Endothelial cell of umbilical vein (primary cell): ENCODE measurements at regions not wholly inside any gene's neighbourhood (a gene's known extent, or its start where the extent isn't known, plus 50 kb on each side); places are given as distances from the start of the nearest gene placed in this dataset.

Experiments used
- BruUV-seq: library from RNA; stranded (reverse); fragments of 400-500 nt; replicated peaks from 2 replicates; lab custom pipeline; 2021; lab: Mats Ljungman, UMichigan
- CTCF ChIA-PET: fragments of 300-600, 350-600 bp; sonication (Branson Sonifier 250); formaldehyde crosslinking; loops from one replicate; lab custom pipeline; 2021; ENCODE audit warnings: antibody characterized with exemption, inconsistent platforms; lab: Charles Lee
- POLR2A ChIA-PET: fragments of 300-600, 350-600 bp; sonication (Branson Sonifier 250); formaldehyde crosslinking; loops from one replicate; lab custom pipeline; 2021; ENCODE audit warnings: antibody characterized with exemption, inconsistent platforms; lab: Charles Lee
- DNase-seq: peaks from one replicate; pipeline ENCODE4 v3.0.0-alpha.2; 2011; ENCODE audit warnings: low read depth, low spot score
- FAIRE-seq: peaks from 2 replicates; lab custom pipeline; 2011; peaks lifted over from hg19 to GRCh38; lab: Jason Lieb, UNC
- H2AFZ ChIP-seq: 2 replicates; pipeline ENCODE4 v1.6.0; 2012; ENCODE audit warnings: low read depth, low read length, control low read depth, inconsistent platforms
- H3K27ac ChIP-seq: 2 replicates; pipeline ENCODE4 v1.5.1; 2011; ENCODE audit warnings: low read depth, mild to moderate bottlenecking, control low read depth, low read length, moderate library complexity; ENCODE audit not compliant: insufficient read depth
- H3K27me3 ChIP-seq, 2 experiments: 2 replicates each; pipeline versions ENCODE4 v1.6.0 to v1.6.1; 2011; ENCODE audit warnings: low read length in 2 of 2, mixed read lengths in 1 of 2; ENCODE audit not compliant: control insufficient read depth in 2 of 2, insufficient read depth in 2 of 2
- H3K36me3 ChIP-seq, 2 experiments: 2 replicates in 1 of 2; 3 replicates in 1 of 2; pipeline ENCODE4 v1.5.1; 2011; ENCODE audit warnings: low read length in 2 of 2, mild to moderate bottlenecking in 1 of 2, moderate library complexity in 1 of 2; ENCODE audit not compliant: control insufficient read depth in 2 of 2, insufficient read depth in 2 of 2; ENCODE audit errors: extremely low read depth in 1 of 2
- H3K4me1 ChIP-seq: 3 replicates; pipeline ENCODE4 v1.5.1; 2011; ENCODE audit warnings: mild to moderate bottlenecking, low read length; ENCODE audit not compliant: control insufficient read depth, insufficient read depth; ENCODE audit errors: extremely low read depth
- H3K4me2 ChIP-seq: 2 replicates; pipeline ENCODE4 v1.6.1; 2011; ENCODE audit warnings: low read length, control low read depth, mixed read lengths; ENCODE audit not compliant: insufficient read depth
- H3K4me3 ChIP-seq, 3 experiments: fragments of 200-600 bp in 1 of 3; sonication (generic), shearing (Covaris generic) in 1 of 3; replicated peaks in 1 of 3; 2 replicates each; pipeline ENCODE4 v1.5.1; 2011 to 2016; ENCODE audit warnings: control low read depth in 3 of 3, low read length in 3 of 3, mild to moderate bottlenecking in 2 of 3, inconsistent platforms in 1 of 3, low read depth in 1 of 3, moderate library complexity in 1 of 3; ENCODE audit not compliant: insufficient read depth in 1 of 3
- H3K79me2 ChIP-seq: 2 replicates; pipeline ENCODE4 v1.6.0; 2012; ENCODE audit warnings: low read length, inconsistent platforms; ENCODE audit not compliant: control insufficient read depth, insufficient read depth
- H3K9ac ChIP-seq: replicated peaks from 2 replicates; pipeline ENCODE3; 2011; ENCODE audit warnings: low read length, control low read depth; ENCODE audit not compliant: insufficient read depth; ENCODE audit errors: extremely low read depth
- H3K9me1 ChIP-seq: replicated peaks from 3 replicates; pipeline ENCODE4 v1.6.0; 2011; ENCODE audit warnings: mild to moderate bottlenecking, low read length; ENCODE audit not compliant: control insufficient read depth, insufficient read depth; ENCODE audit errors: extremely low read depth
- H3K9me3 ChIP-seq: replicated peaks from 2 replicates; pipeline ENCODE4 v1.5.1; 2012; ENCODE audit warnings: low read length, inconsistent platforms; ENCODE audit not compliant: control insufficient read depth, insufficient read depth
- H4K20me1 ChIP-seq: replicated peaks from 2 replicates; pipeline ENCODE3; 2011; ENCODE audit warnings: mild to moderate bottlenecking, low read length; ENCODE audit not compliant: control insufficient read depth, insufficient read depth; ENCODE audit errors: extremely low read depth
- FOS ChIP-seq: IDR thresholded peaks from 2 replicates; pipeline ENCODE4 v1.6.1; 2011; ENCODE audit warnings: mild to moderate bottlenecking, low read length, moderate library complexity, borderline replicate concordance; ENCODE audit not compliant: insufficient read depth
- POLR2A ChIP-seq: IDR thresholded peaks from 2 replicates; pipeline ENCODE4 v1.6.1; 2012; ENCODE audit warnings: low read depth, mild to moderate bottlenecking, control low read depth, low read length
- dilution Hi-C: fragments of 300-500 bp; cut with MboI; formaldehyde crosslinking; loops from one replicate; pipeline ENCODE4 v1.15.0; 2019; ENCODE audit warnings: low sequenced_read_pairs; ENCODE audit not compliant: extremely low pct_ligation_motif_present
- intact Hi-C: fragments of 100-400 bp; cut with micrococcal nuclease; formaldehyde crosslinking; loops from one replicate; pipeline ENCODE4 v1.10.0; 2022
- TF ChIP-seq, protein P1 (sequence below): IDR thresholded peaks from 2 replicates; pipeline ENCODE4 v1.6.1; 2011; ENCODE audit not compliant: insufficient read depth, insufficient read length

DNA sequence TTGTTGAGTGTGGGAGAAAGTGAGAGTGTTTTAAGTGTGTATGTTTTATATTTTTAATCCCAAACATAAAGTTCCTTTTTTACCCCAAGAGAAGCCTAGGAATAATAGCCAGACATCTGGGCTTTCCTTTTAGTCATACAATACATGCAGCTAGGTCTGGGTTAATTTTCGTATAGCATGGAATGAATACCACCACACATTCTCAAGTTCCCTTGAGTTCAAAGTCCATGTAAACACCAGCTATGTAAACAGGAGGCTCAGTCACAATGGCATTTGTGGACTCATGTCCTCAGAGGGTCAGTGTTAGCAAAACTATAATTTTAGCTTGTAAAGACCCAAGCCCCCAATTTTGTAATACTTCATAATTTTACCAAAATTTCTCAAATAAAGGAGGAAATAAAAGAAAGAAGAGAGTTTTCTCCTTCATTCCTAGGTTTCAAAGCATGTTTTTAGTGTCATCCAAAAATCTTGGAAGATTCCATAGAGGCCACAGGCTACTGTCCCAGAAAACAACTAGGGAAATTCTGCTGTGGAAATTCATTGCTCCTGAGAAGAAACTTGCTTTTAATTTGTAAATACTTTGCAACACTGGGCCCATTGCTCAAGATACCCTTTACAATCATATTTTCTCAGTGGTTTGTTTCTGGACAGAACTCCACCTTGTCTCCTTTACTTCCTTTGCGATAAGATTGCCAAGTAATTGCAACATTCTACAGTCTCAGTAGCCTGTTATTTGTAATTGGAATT, 671.2 kb downstream of the COL12A1 start:
- H3K4me1 ChIP-seq, result peaks cover 6% of the 10 kb centered on the region
- no peaks in the 10 kb centered on the region for H3K79me2 ChIP-seq
- ChIA-PET CTCF (no interaction called here), POLR2A (no interaction called here)
- H3K27ac ChIP-seq, result peak overlapping the region; percentile 18
- no peak for TF ChIP-seq POLR2A
- TSS peak; percentile 33 for BruUV-seq
- H3K27me3 ChIP-seq, result no peaks in the 10 kb centered on the region
- no peak overlapping the region for H3K4me2 ChIP-seq
- DNase-seq (peak; percentile 84), FAIRE-seq (no peak)
- H3K9me1 ChIP-seq, result no peaks in the 10 kb centered on the region
- H3K36me3 ChIP-seq, result no peaks in the 10 kb centered on the region
- no peak overlapping the region for H3K4me3 ChIP-seq
- dilution Hi-C loops, result no loop called here
- H4K20me1 ChIP-seq, result no peaks in the 10 kb centered on the region
- peak overlapping the region; percentile 44 for H2AFZ ChIP-seq
- intact Hi-C loops, result no loop called here
- no peak overlapping the region for H3K9ac ChIP-seq
- no peaks in the 10 kb centered on the region for H3K9me3 ChIP-seq

DNA sequence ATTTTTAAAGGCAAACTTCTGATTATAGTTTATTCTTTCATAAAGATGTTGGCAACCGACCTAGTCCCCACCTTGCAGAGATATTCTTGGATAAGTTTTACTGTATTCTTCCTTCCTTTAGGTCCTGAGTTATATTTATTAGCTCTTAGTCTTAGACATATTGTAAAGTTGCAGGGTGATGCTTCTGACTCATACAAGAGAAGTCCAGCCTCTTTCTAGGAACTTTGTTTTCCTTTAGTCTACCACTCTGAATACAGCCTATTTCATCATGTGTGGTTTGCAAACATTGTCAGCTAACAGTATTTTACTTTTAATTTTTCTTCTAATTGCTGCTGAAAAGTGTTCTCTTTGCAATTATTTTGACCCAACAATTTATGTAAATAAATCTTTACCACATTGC, 686.7 kb downstream of the COL12A1 start:
- no peak overlapping the region for H3K27ac ChIP-seq
- H3K9ac ChIP-seq, result no peak overlapping the region
- peak; percentile 37 for DNase-seq
- no peaks in the 10 kb centered on the region for H4K20me1 ChIP-seq
- H3K9me3 ChIP-seq, result no peaks in the 10 kb centered on the region
- no peaks in the 10 kb centered on the region for H3K4me1 ChIP-seq
- POLR2A ChIA-PET, result no interaction called here
- TF ChIP-seq, protein P1, sequence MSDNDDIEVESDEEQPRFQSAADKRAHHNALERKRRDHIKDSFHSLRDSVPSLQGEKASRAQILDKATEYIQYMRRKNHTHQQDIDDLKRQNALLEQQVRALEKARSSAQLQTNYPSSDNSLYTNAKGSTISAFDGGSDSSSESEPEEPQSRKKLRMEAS, result no peak
- TF ChIP-seq FOS, result peak; percentile 47
- no peak overlapping the region for H3K4me2 ChIP-seq
- no peaks in the 10 kb centered on the region for H3K27me3 ChIP-seq
- no peak overlapping the region for H3K4me3 ChIP-seq
- dilution Hi-C loops, result no loop called here
- no peaks in the 10 kb centered on the region for H3K36me3 ChIP-seq
- no peak overlapping the region for H2AFZ ChIP-seq
- no TSS peak for BruUV-seq
- intact Hi-C loops, result no loop called here
- CTCF ChIA-PET, result interaction anchor here (0.7 to 1.5 kb wide), 5 partner anchors 10 to 691 kb away, joined by 3 to 5 read pairs (median 3); no protein-coding TSS in a partner anchor
- no peak for FAIRE-seq
- no peaks in the 10 kb centered on the region for H3K79me2 ChIP-seq
- H3K9me1 ChIP-seq, result no peaks in the 10 kb centered on the region
